Gastroesophageal sphincter (tissue), 3 donors: ENCODE measurements at regions not wholly inside any gene's neighbourhood (a gene's known extent, or its start where the extent isn't known, plus 50 kb on each side); places are given as distances from the start of the nearest gene placed in this dataset.

ENCODE experiments used
- CTCF ChIP-seq, 4 experiments: fragments of 200-600 bp in 2 of 4; fragments of 450-650 bp in 2 of 4; sonication (generic) in 1 of 4; IDR thresholded peaks; one replicate each; pipeline ENCODE4 v1.5.1; 2017 to 2019; ENCODE audit warnings: antibody characterized with exemption in 4 of 4, mild to moderate bottlenecking in 2 of 4, moderate library complexity in 2 of 4
- EP300 ChIP-seq: sonication (generic); formaldehyde crosslinking; IDR thresholded peaks from one replicate; pipeline ENCODE4 v1.6.1; 2017; ENCODE audit warnings: antibody characterized with exemption, mild to moderate bottlenecking
- POLR2A ChIP-seq, 2 donors: fragments of 450-650 bp; IDR thresholded peaks; one replicate each; pipeline ENCODE4 v1.6.1; 2017; ENCODE audit warnings: antibody characterized with exemption in 2 of 2, mild to moderate bottlenecking in 2 of 2, moderate library complexity in 1 of 2
- POLR2AphosphoS5 ChIP-seq: sonication (generic); formaldehyde crosslinking; IDR thresholded peaks from one replicate; pipeline ENCODE4 v1.6.1; 2017; ENCODE audit warnings: antibody characterized with exemption

GRCh38 chr15:92288755-92289154 is 104.9 kb upstream of the ST8SIA2 start:
- no peak for TF ChIP-seq CTCF (IDR thresholded peaks at IDR 0.05)
- no peak for TF ChIP-seq POLR2AphosphoS5
- no peak for TF ChIP-seq POLR2A (IDR thresholded peaks at IDR 0.05)
- TF ChIP-seq EP300 = no peak
